ENCODE measurements at regions not wholly inside any gene's neighbourhood (a gene's known extent, or its start where the extent isn't known, plus 50 kb on each side); places are given as distances from the start of the nearest gene placed in this dataset.

DNA sequence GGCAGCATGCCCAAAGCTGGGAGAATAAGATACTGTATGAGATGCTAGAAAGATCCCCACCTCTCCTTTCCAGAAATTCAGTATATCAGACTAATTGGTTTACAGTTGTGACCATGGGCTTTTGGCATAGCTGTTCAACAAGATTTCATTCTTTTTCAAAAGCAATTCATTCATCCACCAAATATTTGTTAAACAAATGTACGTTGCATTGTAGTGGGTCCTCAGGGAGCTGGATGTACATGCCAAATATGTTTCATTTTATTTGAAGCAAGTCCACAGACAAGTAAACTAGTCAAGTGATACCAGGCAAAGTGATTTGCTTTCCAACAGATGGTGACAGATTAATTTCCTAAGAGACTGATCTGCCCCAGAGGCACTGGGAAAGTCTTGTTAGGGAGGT is 85.8 kb upstream of the ESR1 start:
- TF ChIP-seq, protein P1, sequence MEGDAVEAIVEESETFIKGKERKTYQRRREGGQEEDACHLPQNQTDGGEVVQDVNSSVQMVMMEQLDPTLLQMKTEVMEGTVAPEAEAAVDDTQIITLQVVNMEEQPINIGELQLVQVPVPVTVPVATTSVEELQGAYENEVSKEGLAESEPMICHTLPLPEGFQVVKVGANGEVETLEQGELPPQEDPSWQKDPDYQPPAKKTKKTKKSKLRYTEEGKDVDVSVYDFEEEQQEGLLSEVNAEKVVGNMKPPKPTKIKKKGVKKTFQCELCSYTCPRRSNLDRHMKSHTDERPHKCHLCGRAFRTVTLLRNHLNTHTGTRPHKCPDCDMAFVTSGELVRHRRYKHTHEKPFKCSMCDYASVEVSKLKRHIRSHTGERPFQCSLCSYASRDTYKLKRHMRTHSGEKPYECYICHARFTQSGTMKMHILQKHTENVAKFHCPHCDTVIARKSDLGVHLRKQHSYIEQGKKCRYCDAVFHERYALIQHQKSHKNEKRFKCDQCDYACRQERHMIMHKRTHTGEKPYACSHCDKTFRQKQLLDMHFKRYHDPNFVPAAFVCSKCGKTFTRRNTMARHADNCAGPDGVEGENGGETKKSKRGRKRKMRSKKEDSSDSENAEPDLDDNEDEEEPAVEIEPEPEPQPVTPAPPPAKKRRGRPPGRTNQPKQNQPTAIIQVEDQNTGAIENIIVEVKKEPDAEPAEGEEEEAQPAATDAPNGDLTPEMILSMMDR (conservative IDR thresholded peaks at IDR 0.05 in 1 of 2, IDR thresholded peaks at IDR 0.05 in 1 of 2; ENCODE audit: extremely low read depth in 1 of 2, insufficient read depth in 1 of 2, low read depth in 1 of 2, low read length in 2 of 2), result no peak
- no peak for TF ChIP-seq EZH2 (IDR thresholded peaks at IDR 0.05; ENCODE audit: borderline replicate concordance, low read length)
